Transverse colon (tissue), 4 donors: ENCODE measurements at regions not wholly inside any gene's neighbourhood (a gene's known extent, or its start where the extent isn't known, plus 50 kb on each side); places are given as distances from the start of the nearest gene placed in this dataset.

Source experiments
- DNase-seq: peaks from one replicate; pipeline ENCODE4 v3.0.0-alpha.2; 2019
- H3K27ac ChIP-seq, 4 donors: fragments of 200-600 bp; sonication (generic); 2 replicates each; pipeline ENCODE4 v1.5.1; 2016 to 2018; ENCODE audit warnings: inconsistent platforms in 4 of 4
- H3K27me3 ChIP-seq: fragments of 200-600 bp; sonication (generic); 2 replicates; pipeline ENCODE4 v1.5.1; 2017; ENCODE audit warnings: inconsistent platforms
- H3K36me3 ChIP-seq, 4 donors: fragments of 200-600 bp; sonication (generic); 2 replicates each; pipeline ENCODE4 v1.5.1; 2017 to 2019; ENCODE audit warnings: inconsistent platforms in 4 of 4
- H3K4me1 ChIP-seq, 4 donors: fragments of 200-600 bp; sonication (generic); 2 replicates each; pipeline ENCODE4 v1.5.1; 2017 to 2020; ENCODE audit warnings: inconsistent platforms in 4 of 4
- H3K4me3 ChIP-seq, 4 donors: fragments of 200-600 bp; sonication (generic); 1 replicate in 1 of 4; 2 replicates in 3 of 4; pipeline versions ENCODE4 v1.5.1 to v1.6.1; 2017 to 2019; ENCODE audit warnings: inconsistent platforms in 4 of 4
- H3K9me3 ChIP-seq, 2 donors: fragments of 200-600 bp; sonication (generic); 2 replicates each; pipeline ENCODE4 v1.5.1; 2017 to 2019; ENCODE audit warnings: inconsistent platforms in 2 of 2
- CTCF ChIP-seq, 5 experiments: fragments of 200-600 bp in 3 of 5; fragments of 450-650 bp in 2 of 5; sonication (generic) in 3 of 5; IDR thresholded peaks; 1 replicate in 2 of 5; 2 replicates in 3 of 5; pipeline ENCODE4 v1.5.1; 2016 to 2017; ENCODE audit warnings: antibody characterized with exemption in 5 of 5, inconsistent platforms in 3 of 5, mild to moderate bottlenecking in 2 of 5, moderate library complexity in 1 of 5
- EP300 ChIP-seq: sonication (generic); formaldehyde crosslinking; IDR thresholded peaks from one replicate; pipeline ENCODE4 v1.6.1; 2017; ENCODE audit warnings: antibody characterized with exemption, low read depth
- POLR2A ChIP-seq: fragments of 450-650 bp; IDR thresholded peaks from one replicate; pipeline ENCODE4 v1.6.1; 2016; ENCODE audit warnings: antibody characterized with exemption, mild to moderate bottlenecking, moderate library complexity
- POLR2AphosphoS5 ChIP-seq, 3 donors: sonication (generic); formaldehyde crosslinking; IDR thresholded peaks; one replicate each; pipeline ENCODE4 v1.6.1; 2016; ENCODE audit warnings: antibody characterized with exemption in 3 of 3
- WGBS, 2 donors: methylation state at CpG; one replicate each; pipeline ENCODE4 v1.1.5; 2018; ENCODE audit warnings: low coverage in 1 of 2; 5-methylcytosine and 5-hydroxymethylcytosine counted together
- in situ Hi-C, 4 donors: fragments of 200-750 bp; cut with MboI; loops; one replicate each; pipeline versions ENCODE4 v1.15.0 to v1.15.1; 2017; ENCODE audit warnings: low sequenced_read_pairs in 3 of 4, low pct_ligation_motif_present in 1 of 4, low pct_unique_long_range_greater_than_20kb in 1 of 4
- intact Hi-C: fragments of 100-400 bp; cut with DNase I; formaldehyde crosslinking; loops from one replicate; pipeline ENCODE4 v1.15.1; 2023; ENCODE audit warnings: low total_unique reads

- peaks cover 0 to 3% (median 0%) of the 10 kb centered on the region in 4 donors for H3K4me1 ChIP-seq
- 67 to 76% methylated on average over 1 of the region's 1 CpG for WGBS, 2 donors
- no peak overlapping the region for H3K4me3 ChIP-seq
- no peak overlapping the region for H3K27ac ChIP-seq
- TF ChIP-seq POLR2AphosphoS5 (IDR thresholded peaks at IDR 0.05): no peak
- no peak for TF ChIP-seq EP300
- TF ChIP-seq POLR2A: no peak
- TF ChIP-seq CTCF (IDR thresholded peaks at IDR 0.05): no peak
- no peaks in the 10 kb centered on the region for H3K27me3 ChIP-seq
- intact Hi-C loops (no loop called here), in situ Hi-C loops (no loop called here)
- no peaks in the 10 kb centered on the region for H3K9me3 ChIP-seq
- H3K36me3 ChIP-seq: no peaks in the 10 kb centered on the region
- no peak for DNase-seq
Measured at GRCh38 chr18:64992654-64993053, 758.2 kb upstream of the CDH7 start.

GRCh38 chr18:64991102-64991501 is 759.7 kb upstream of the CDH7 start:
- no peak for DNase-seq
- WGBS, 2 donors: 85 to 93% methylated on average over 5 of the region's 5 CpGs
- Histone ChIP-seq H3K27me3 (no peaks in the 10 kb centered on the region), H3K4me1 (peaks cover 0 to 3% (median 0%) of the 10 kb centered on the region in 4 donors), H3K4me3 (no peak overlapping the region), H3K27ac (no peak overlapping the region), H3K9me3 (no peaks in the 10 kb centered on the region), H3K36me3 (no peaks in the 10 kb centered on the region)
- intact Hi-C loops: no loop called here
- no peak for TF ChIP-seq POLR2AphosphoS5 (IDR thresholded peaks at IDR 0.05)
- no peak for TF ChIP-seq POLR2A
- TF ChIP-seq EP300: no peak
- TF ChIP-seq CTCF (IDR thresholded peaks at IDR 0.05): no peak
- in situ Hi-C loops: no loop called here

GRCh38 chr18:64986906-64987495 is 763.8 kb upstream of the CDH7 start:
- no peaks in the 10 kb centered on the region for H3K9me3 ChIP-seq
- H3K27ac ChIP-seq: no peak overlapping the region
- intact Hi-C loops: no loop called here
- no peak overlapping the region for H3K4me3 ChIP-seq
- 60 to 85% methylated on average over 3 of the region's 3 CpGs for WGBS, 2 donors
- H3K36me3 ChIP-seq: no peaks in the 10 kb centered on the region
- peaks cover 0 to 3% (median 0%) of the 10 kb centered on the region in 4 donors for H3K4me1 ChIP-seq
- no peak for DNase-seq
- H3K27me3 ChIP-seq: no peaks in the 10 kb centered on the region
- in situ Hi-C loops: no loop called here
- TF ChIP-seq POLR2AphosphoS5 (IDR thresholded peaks at IDR 0.05): no peak
- TF ChIP-seq EP300: no peak
- TF ChIP-seq CTCF (IDR thresholded peaks at IDR 0.05): no peak
- TF ChIP-seq POLR2A: no peak

- no peaks in the 10 kb centered on the region for H3K36me3 ChIP-seq
- in situ Hi-C loops: no loop called here
- H3K4me3 ChIP-seq: no peak overlapping the region
- 88 to 100% methylated on average over 3 to 13 of the region's 14 CpGs for whole genome bisulfite sequencing, 2 donors
- no peaks in the 10 kb centered on the region for H3K4me1 ChIP-seq
- H3K27me3 ChIP-seq: no peaks in the 10 kb centered on the region
- intact Hi-C loops: no loop called here
- DNase-seq: no peak
- H3K27ac ChIP-seq: no peak overlapping the region
- TF ChIP-seq CTCF (IDR thresholded peaks at IDR 0.05): no peak
- TF ChIP-seq POLR2AphosphoS5 (IDR thresholded peaks at IDR 0.05): no peak
- no peak for TF ChIP-seq POLR2A
- no peak for TF ChIP-seq EP300
- no peaks in the 10 kb centered on the region for H3K9me3 ChIP-seq
Measured at GRCh38 chr18:64983497-64984238, 767.1 kb upstream of the CDH7 start.
